DMS153 (cell line): ENCODE measurements at regions not wholly inside any gene's neighbourhood (a gene's known extent, or its start where the extent isn't known, plus 50 kb on each side); places are given as distances from the start of the nearest gene placed in this dataset.

Experiments
- DNase-seq: peaks from one replicate; lab custom pipeline; 2025; lab: John Stamatoyannopoulos, UW

DNA sequence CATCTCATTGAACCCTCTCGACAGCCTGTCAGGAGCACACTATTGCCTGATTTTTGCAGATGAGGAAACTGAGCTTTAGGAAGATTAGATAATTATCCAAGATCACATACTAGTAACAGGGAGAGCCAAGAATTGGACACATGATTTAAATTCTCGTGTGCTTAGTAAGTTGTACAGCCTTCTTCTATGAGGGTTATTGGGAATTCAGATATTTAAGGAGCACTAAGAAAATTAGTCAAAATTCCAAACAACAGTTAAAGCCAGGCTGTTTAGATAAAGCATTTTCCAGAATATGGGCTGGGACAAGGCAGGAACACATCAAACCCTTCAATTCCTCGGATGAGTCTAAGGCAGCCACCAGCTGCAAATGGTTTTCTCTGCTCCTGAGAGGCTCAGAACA is 148.8 kb downstream of the TMEM30B start:
- no peak for DNase-seq

DNA sequence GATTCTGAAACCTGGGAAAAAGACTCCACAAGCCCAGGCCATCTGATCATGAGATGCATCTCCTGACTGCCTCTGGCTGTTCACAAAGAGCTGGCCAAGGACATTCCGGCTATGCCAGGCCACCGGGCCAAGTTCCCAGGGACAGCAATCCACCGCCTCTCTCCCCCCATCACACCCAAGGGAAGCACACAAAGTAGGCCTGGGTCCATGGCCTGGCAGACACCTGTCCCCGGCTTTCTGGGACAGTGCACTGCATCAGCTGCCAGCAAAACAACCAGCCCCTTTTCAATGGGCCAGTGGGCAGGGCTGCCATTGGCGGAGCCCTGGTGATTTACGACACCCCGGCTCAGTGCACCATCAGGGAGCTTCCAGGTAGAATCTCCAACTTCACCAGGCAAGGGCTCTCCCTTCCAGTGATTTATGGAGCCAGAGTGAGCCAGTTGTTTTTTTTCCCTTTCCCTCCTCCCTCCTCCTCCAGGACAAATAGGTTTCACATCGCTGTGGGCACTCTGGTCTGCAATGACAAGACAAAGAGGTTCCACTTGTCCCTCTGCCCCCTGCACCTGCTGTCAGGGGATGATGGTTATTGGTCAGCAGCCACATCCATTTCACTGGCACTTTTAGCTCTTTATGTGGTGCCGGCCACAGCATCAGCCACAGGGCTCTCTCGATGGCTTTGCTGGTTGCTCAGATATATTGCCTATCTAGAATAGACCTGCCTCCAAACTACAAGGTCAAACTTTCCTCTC is 149.6 kb downstream of the SLC38A6 start:
- DNase-seq, result no peak

DNA sequence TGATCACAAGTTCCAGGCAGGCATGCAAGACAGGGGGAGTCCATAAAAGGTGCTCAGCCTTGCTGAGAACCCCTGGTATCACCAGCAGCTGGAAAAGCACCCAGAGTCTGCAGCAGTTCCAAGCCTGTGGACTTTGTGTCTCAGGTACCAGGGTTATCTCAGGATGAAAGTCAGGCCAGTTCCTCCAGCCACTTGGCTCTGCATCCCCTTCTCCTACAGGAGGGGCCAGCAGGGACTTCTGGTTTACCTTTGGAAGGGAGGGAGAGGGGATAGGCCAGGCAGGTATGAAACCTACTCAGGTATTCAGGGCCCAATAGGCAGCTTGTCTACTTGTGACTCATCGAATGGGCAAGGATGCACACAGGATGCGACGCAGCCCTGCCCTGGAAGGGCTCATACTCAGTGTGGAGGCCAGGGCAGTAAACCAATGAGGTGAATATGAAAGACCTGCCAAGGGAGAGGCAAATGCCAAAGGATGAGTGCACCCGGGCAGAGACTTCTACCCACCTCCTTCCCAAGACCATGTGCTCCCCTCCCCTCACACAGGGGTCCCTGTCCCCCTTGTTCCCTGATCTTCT is 148.2 kb downstream of the SLC38A6 start:
- DNase-seq, result no peak

DNA sequence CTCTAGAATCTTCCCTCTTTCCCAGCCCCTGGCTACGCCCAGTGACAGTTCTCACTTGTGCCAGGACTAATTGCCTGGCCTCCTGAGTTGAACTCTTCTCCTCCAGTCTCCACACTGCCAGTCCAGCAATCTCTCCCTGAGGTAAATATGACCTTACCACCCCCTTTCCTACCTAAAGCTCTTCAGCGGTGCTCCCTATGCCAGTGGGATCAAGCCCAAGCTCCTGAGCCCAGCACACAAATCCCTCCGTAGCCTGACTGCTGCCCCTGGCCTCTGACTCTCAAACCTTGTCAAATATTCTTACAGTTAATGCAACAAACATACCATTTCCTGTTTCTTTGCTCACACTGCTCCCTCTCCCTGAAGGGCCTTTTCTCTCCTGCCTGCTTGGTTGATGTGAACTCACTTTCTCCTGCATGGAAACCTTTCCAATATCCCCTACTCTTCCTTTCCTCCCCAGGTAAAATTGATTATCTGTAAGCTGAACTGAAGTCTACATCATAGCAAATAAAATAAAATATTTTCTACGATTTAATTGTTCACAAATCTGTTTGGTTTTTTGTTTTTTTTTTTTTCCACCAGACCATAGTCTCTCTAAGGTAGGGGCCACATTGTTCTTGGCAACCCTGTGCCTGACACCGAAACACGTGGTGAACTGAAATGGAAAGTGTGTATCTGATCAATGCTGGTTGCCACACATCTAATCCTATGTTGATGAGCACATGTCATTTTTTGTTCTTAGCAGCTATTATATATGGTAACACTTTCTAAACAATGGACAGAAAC is 147.5 kb downstream of the SLC38A6 start:
- no peak for DNase-seq

DNA sequence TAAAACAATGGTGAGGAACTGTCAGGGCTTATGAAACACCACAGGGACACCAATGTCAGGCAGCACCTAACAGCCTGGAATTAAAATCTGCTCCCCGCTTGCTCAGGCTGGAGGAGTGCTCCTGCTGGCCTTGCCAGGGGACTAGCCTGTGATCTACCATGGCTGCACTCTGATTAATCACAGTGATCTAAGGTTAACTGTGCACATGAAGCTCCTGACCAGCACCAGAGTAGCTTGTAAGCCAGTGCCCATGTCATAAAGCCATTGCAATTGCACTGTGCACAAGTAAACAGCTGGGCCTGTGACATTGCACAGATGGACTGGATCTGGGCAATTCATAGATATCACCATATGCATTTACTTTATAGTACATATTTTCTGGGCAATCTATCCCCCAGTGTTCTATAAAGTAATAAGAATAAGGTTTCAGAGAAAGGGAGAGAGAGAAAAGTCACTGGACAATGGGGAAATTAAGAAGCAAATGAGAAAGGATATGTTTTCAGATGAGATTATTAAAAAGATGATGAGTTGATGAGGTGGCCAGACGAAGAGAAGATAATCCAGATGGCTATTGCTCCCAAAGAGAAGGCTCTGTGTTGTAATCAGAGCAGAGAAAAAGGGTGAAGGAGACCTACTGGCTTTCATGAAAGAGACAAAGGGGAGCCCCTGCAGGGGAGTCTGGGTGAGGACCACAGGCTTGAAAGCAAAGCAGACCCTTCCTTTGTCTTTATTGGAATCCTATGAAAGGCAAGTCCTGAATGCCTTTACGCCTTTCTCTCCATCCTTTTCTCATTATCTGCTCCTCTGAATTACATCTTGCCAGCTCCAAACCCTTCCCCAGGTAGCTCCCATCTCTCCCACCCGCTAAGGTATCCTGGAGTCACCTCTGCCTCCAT is 145.8 kb downstream of the SLC38A6 start:
- DNase-seq, result no peak

DNA sequence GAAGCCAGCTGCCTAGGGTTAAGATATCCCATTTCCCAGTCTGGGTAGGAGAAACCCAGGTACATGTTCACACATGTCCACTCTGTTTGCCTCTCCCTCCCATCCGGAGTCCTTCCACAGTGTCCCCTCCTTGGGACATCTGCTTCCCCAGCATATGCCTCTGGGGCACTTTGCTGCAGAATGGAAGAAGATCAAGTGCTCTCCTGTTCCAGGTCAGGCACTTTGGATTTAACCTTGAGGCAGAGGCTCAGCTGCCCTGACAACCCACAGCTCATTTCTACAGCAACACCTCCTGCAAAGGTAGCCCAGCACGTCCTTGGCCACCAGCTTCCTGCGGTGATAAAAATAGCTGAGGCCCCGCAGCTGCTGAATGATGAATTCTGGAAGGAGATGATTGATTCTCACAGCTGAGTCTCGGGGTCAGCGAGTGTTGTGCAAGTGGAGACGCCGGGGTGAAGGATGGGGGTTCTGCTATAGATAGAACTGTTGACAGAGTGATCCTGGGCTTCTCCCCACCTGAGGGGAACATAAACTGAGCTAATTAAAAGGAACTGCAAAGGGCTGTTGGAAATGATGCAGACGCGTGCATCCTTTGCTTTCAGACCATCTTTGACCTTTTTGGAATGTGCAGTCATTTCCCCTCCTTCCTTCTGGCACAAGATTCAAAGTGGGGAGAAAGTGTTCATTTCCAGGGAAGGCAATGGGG is 145.0 kb downstream of the SLC38A6 start:
- DNase-seq, result peak; percentile 47

DNA sequence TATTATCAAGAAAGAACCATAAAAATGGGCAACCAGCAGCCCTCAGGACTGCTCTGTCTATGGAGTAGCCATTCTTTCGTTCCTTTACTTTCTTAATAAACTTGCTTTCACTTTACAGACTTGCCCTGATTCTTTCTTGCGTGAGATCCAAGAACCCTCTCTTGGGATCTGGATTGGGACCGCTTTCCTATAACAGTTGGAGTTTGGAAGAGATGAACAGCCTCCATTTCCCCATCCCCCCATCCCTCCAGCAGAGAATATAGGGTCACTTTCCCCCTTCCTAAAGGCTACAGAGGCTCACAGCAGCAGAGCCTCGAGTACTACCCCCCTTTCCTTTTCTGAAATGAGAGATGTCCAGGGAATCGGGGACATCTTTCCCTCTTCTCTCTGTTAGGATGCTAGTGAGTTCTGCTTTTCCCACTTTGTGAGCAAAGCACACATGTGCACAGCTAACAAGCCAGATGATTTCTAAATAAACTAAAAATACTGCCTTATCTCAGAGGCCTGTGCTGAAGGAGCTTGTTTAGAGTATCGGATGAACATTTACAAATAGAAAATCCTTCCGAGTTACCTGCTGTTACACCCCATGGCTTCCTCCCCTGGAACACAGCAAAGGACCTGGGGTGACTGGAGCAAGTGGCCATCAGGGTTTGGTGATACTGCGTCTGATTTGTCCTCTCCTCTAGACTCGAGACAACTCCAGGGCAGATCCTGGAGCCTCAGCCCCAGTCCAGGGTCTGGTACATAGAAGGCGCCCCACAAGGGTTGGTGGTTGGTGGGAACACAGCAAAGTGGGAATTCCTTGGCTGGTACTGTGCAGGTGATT is 144.2 kb downstream of the SLC38A6 start:
- no peak for DNase-seq

DNA sequence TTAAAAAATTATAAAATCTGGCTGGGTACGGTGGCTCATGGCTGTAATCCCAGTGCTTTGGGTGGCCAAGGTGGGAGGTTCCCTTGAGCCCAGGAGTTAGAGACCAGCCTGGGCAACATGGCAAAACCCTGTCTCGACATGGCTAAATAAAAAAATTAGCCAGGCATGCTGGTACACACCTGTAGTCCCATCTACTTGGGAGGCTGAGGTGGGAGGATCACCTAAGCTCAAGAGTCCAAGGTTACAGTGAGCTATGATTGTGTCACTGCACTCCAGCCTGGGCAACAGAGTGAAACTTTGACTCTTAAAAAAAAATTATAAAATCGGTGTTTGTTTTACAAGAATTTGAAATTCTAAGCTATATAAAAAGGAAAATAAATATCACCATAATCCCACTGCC is 141.8 kb downstream of the SLC38A6 start:
- no peak for DNase-seq

DNA sequence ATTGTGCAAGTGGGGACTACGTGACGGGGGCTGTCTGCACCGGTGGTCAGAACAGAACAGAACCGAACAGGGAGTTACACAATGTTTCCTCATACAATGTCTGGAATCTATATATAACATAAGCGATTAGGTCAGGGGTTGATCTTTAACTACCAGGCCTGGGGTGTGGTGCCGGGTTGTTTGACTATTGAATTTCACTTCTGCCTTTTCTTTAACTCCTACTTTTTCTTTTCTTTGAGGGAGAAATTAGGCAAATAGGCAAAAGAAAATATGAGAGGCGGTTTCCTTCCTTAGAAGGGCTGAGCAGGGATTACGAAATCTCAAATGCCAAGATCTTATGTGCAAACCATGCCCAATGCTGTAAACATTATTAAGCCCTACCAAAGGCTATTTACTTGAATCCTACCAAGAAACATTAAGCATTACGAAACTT is 140.3 kb downstream of the SLC38A6 start:
- DNase-seq, result no peak

DNA sequence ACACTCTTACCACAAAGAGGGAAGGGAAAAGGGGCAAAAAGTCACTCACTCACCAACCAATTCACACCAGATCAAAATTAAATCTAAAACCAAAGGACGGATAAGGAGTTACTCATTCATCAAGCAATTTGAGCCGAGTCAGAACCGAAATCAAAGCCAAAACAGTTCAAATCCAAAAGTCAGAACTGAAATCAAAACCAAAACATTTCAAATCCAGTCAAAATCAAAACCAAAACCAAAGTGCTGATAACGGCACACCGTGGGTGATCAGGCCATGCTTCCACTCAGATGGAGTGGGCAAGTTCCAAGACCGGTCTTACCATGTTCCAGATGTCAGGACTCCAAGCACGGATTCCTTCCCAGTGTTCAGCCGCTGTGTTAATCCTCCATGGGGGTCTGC is 139.5 kb downstream of the SLC38A6 start:
- no peak for DNase-seq

DNA sequence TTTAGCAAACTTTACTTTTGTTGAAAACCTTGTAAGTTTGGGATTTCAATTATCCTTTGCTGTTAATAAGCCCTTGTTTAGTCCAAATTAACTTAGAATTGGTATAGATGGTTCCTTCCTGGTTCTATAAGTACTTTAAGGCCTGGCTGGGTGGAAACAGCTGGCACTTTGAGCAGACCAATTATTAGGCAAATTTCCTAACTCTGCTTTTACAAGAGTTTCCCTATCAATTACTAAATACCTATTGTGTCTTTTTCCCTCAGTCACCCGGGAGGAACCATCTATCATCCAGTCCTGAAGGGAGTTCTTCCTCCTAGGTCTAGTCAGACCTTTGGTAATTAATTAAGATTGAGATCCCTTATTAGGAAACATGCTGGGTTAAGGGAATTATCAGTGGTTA is 138.0 kb downstream of the SLC38A6 start:
- no peak for DNase-seq

DNA sequence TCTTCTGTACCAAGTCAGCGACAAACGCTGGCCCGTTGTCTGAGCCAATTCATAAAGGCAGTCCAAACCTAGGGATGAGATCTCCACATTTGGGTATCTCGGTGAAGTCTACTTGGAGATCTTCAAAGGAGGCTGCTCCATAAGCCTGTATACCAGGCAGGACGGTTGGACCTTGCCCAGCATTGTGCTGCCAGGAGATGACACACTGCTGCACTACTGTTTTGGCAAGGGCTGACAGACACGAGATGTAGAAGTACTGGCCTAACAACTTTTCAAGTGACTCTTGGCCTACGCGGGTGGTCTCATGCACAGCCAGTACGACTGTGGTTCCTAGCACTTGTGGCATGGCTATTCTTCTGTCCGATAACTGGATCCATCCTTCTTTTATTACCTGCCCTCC is 135.3 kb downstream of the SLC38A6 start:
- DNase-seq, result no peak

DNA sequence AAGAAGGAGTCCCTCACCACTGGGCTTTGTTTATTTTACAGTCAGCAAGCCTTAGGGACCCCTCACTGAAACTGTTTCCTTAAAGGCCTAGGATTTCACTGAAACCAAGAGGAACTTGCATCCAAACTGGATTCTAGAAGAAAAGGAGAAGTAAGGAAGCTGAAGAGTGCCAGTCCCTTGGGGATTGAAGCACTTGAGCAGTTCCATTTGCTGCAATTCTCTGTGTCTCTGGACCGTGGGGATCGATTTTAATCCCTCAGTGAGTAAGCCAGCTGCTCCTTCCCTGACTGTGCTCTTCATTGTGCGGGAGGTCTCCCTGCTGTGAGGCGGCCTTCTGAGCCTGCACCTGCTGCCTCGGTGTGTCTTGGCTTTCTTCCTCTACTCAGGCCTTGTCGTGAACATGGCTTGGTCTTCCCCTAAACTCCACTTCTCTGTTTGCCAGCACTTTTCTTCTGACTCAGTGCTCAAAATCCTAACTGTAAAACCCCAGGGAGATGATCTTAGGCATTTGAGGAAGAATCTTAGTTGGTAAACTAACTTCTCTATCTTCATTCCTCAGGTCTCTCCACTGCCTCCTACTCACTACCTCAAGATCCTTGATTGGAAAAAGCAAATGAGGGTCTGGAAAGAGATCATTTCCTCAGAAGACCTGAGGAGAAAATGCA is 132.6 kb downstream of the SLC38A6 start:
- DNase-seq, result no peak

DNA sequence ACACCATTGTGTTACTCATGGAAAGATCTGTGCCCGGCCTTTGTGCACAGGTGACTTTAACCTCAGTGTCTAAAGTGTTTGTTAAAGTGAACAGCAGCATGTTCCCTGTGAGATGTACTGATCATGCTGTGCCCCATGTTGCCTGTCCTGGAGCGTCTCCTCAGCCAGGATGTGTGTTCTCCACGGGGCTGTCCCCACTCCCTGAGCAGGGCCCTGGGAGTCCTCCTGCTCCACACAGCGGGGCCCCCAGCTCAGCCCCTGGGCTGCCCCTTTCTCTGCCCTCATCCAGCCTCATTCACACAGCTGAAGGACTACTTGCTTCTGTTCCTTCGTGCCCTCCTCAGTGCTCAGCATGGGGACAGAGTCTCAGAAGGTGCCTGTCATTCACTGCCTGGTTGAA is 131.5 kb downstream of the SLC38A6 start:
- no peak for DNase-seq

DNA sequence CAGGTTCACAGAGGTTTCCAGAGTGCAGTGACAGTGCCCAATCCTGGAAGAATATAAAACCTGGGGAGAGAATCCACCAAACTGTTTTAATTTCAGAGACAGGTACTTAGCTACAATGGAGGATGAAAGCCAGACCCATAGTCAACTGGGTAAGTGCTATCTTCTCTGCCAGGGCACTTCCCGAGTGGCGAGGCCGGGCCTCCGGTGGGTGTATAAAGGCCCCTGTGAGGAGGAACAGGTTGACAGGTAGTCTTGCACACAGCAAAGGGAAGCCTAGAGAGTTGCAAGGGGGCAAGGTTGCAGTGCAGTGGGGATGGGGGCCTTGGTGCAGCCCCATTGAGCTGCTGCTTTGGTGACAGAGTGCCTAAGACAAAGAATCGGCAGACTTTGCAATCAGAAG is 130.7 kb downstream of the SLC38A6 start:
- no peak for DNase-seq

DNA sequence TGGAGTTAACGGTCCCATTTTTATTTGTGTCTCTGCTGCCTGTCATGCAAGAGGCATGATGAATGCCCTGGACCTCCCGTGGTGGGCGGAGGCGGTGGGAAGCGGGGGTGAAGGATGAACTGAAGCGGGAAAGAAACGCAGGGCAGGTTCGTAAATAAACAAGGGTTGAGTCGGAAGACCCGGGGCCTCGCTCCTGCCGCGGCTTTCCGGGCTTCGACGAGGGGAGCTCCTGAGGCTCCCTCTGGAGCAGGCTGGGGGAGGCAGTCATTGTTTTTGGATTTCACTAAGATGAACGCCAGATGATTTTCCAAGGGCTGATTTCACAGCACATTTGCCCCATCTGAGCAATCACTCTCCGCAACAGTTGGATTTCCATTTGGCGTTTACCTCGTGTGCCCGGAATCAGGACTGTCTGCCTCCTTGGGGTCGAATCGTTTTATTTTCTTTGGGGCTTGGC is 130.2 kb downstream of the SLC38A6 start:
- DNase-seq, result no peak

DNA sequence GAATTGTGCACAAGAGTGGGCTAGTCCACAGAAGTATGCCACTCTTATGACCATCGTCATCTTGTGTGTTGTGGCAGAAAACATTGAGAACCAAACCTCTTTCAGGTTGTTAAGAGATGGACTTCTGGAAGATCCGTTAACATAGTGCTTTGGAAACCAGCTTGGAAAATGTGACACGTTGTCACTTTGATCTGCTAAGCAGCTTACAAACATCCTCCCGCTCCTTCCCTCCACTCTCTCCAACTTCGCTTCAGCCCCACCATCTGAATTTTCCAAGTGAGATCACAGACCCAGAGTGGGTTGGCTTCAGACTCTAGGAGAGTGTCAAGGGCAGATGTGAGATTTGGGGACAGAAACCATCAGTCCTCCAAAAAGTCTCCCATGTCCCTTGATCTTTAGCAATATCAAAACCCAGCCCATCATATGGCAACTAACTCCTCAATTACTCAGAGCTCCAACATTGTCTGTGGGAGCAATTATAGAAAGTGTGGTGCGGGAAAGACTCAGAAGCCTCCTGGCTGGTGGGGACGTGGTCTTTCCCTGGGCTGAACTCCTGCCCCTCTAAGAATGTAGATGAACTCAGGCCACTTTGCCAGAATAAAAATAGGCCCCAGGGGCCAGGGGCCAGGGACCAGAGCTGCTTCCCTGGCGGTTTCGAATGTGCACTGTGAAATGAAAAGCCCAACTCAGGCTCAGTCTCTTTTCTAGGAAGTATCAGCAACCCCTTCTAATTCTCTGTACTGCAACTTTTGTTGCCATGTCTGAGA is 129.5 kb downstream of the SLC38A6 start:
- DNase-seq, result no peak

DNA sequence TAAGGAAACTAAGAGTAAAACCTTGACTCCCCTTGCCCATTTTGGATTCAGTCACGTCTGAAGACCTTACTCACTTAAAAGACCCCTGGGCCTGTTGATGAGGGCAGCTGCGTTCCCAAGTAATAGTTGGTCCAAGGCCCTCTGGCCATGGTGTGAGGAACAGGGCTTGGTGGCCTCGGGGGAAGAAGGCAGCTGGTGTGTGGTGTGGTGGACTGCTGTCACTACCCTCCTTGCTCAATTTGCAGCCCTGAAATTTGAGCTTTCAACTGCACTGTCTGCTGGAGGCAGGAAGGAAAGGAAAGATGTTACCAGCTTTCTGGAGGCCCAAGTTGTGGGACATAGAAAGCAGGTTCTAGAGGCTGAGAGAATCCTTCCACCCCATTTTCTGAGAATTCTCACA is 128.2 kb downstream of the SLC38A6 start:
- no peak for DNase-seq

DNA sequence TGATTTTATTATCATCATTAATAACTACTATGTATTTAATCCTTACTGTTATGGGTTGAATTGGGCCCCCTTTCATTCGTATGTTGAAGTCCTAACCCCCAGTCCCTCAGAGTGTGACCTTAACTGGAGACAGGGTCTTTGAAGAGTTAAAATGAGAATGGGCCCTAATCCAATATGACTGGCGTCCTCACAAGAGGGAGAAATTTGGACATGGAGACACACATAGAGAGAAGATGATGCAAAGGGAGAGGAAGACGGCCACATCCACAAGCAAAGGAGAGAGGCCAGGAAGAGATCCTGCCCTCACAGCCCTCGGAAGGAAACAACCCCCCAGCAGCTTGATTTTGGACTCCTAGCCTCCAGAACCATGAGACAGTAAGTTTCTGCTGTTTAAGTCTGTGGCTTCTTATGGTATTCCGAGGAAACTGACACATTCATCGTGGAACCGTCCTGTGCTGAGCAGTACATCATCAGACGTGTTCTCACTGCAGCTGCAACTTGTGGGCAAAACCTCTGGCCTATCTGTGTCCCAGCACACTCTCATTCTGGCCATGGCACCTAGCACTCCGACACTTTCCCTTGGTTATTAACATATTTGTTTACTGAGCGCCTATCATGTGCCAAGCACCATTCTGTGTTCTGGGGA is 127.6 kb downstream of the SLC38A6 start:
- DNase-seq, result no peak
